Liver (tissue), 3 donors: ENCODE measurements at regions not wholly inside any gene's neighbourhood (a gene's known extent, or its start where the extent isn't known, plus 50 kb on each side); places are given as distances from the start of the nearest gene placed in this dataset.

Experiments used
- EGR1 ChIP-seq, 2 donors: IDR thresholded peaks; 2 replicates each; pipeline ENCODE4 v1.6.1; 2016 to 2018; ENCODE audit warnings: antibody characterized with exemption in 2 of 2, low read depth in 2 of 2
- HNF4A ChIP-seq, 2 donors: conservative IDR thresholded peaks; 2 replicates each; pipeline ENCODE4 v1.6.1; 2016; ENCODE audit warnings: antibody characterized with exemption in 2 of 2, mild to moderate bottlenecking in 2 of 2
- SP1 ChIP-seq: IDR thresholded peaks from 2 replicates; pipeline ENCODE4 v1.6.1; 2018; ENCODE audit warnings: antibody characterized with exemption, mild to moderate bottlenecking
- TAF1 ChIP-seq: conservative IDR thresholded peaks from 2 replicates; pipeline ENCODE4 v1.6.1; 2016; ENCODE audit warnings: antibody characterized with exemption, mild to moderate bottlenecking
- YY1 ChIP-seq: IDR thresholded peaks from 2 replicates; pipeline ENCODE4 v1.6.1; 2016; ENCODE audit warnings: antibody characterized with exemption, mild to moderate bottlenecking
- TF ChIP-seq, protein P1 (sequence below): fragments of 150-350 bp; IDR thresholded peaks from 2 replicates; pipeline ENCODE4 v1.5.1; 2017; ENCODE audit warnings: improper control_type of control experiment, low read depth, low read length; ENCODE audit not compliant: missing input control
- TF ChIP-seq, protein P2 (sequence below): IDR thresholded peaks from 2 replicates; pipeline ENCODE4 v1.6.1; 2016; ENCODE audit warnings: antibody characterized with exemption
- TF ChIP-seq, protein P3 (sequence below): IDR thresholded peaks from 2 replicates; pipeline ENCODE4 v1.6.1; 2016; ENCODE audit warnings: antibody characterized with exemption
- donor health status: healthy.
- donor health status: healthy.

GRCh38 chr10:111578076-111578475, 501.2 kb downstream of the ADRA2A start:
- TF ChIP-seq YY1: no peak
- TF ChIP-seq, protein P1, sequence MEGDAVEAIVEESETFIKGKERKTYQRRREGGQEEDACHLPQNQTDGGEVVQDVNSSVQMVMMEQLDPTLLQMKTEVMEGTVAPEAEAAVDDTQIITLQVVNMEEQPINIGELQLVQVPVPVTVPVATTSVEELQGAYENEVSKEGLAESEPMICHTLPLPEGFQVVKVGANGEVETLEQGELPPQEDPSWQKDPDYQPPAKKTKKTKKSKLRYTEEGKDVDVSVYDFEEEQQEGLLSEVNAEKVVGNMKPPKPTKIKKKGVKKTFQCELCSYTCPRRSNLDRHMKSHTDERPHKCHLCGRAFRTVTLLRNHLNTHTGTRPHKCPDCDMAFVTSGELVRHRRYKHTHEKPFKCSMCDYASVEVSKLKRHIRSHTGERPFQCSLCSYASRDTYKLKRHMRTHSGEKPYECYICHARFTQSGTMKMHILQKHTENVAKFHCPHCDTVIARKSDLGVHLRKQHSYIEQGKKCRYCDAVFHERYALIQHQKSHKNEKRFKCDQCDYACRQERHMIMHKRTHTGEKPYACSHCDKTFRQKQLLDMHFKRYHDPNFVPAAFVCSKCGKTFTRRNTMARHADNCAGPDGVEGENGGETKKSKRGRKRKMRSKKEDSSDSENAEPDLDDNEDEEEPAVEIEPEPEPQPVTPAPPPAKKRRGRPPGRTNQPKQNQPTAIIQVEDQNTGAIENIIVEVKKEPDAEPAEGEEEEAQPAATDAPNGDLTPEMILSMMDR: no peak
- TF ChIP-seq, protein P2, sequence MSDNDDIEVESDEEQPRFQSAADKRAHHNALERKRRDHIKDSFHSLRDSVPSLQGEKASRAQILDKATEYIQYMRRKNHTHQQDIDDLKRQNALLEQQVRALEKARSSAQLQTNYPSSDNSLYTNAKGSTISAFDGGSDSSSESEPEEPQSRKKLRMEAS: no peak
- TF ChIP-seq TAF1: no peak
- no peak for TF ChIP-seq EGR1 (IDR thresholded peaks at IDR 0.05; ENCODE audit: low read depth in 2 of 2)
- no peak for TF ChIP-seq SP1
- TF ChIP-seq, protein P3, sequence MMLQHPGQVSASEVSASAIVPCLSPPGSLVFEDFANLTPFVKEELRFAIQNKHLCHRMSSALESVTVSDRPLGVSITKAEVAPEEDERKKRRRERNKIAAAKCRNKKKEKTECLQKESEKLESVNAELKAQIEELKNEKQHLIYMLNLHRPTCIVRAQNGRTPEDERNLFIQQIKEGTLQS: no peak
- no peak for TF ChIP-seq HNF4A (conservative IDR thresholded peaks at IDR 0.05)
